ENCODE measurements at regions not wholly inside any gene's neighbourhood (a gene's known extent, or its start where the extent isn't known, plus 50 kb on each side); places are given as distances from the start of the nearest gene placed in this dataset.

DNA sequence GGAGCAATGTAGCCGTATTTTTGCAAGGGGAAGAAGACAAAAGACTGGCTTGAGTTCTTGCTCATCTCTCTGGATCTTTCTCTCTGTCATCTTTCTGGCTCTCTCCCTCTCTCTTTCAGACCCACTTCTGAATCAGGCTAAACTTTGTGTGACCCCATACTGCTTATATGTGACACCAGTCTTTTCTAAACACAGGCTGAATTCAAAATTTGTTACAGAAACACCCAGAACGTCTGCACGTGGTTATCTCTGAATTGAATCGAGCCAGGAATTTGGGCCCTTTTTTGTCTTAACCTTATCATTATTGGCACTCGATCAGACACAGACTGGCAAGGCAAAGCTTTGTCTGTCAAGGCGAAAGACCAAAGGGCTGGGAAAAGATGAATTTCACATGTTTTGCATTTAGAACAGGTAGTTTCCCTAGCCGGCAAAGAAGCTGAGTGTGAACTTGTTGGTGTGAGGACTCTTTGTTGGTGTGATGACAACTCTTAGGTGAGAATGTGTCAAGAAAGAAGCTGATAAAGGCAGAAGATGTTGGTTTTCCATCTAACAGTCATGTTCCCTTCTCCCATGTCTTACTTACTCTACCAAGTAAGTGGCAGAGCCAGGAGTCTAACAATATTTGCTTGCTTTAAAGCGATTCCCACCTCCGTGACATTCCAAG, 150.2 kb upstream of the RFLNA start:
- H3K36me3 ChIP-seq (ENCODE audit: insufficient read depth, low read length) = no peaks in the 10 kb centered on the region
- H3K79me2 ChIP-seq (ENCODE audit: insufficient read depth, low read length) = no peaks in the 10 kb centered on the region
- H3K4me1 ChIP-seq (ENCODE audit: insufficient read depth, low read length) = no peaks in the 10 kb centered on the region
- H4K20me1 ChIP-seq (ENCODE audit: insufficient read depth, low read length) = no peaks in the 10 kb centered on the region
- no peak overlapping the region for H3K4me3 ChIP-seq (ENCODE audit: insufficient read depth, low read length)
- H3K27me3 ChIP-seq (ENCODE audit: insufficient read depth, low read length) = peaks cover 5% of the 10 kb centered on the region
- no peak overlapping the region for H2AFZ ChIP-seq (ENCODE audit: low read length)
- no peak overlapping the region for H3K27ac ChIP-seq (ENCODE audit: low read depth, low read length)
- H3K4me2 ChIP-seq (ENCODE audit: insufficient read depth, low read length) = no peak overlapping the region
- TF ChIP-seq, protein P1, sequence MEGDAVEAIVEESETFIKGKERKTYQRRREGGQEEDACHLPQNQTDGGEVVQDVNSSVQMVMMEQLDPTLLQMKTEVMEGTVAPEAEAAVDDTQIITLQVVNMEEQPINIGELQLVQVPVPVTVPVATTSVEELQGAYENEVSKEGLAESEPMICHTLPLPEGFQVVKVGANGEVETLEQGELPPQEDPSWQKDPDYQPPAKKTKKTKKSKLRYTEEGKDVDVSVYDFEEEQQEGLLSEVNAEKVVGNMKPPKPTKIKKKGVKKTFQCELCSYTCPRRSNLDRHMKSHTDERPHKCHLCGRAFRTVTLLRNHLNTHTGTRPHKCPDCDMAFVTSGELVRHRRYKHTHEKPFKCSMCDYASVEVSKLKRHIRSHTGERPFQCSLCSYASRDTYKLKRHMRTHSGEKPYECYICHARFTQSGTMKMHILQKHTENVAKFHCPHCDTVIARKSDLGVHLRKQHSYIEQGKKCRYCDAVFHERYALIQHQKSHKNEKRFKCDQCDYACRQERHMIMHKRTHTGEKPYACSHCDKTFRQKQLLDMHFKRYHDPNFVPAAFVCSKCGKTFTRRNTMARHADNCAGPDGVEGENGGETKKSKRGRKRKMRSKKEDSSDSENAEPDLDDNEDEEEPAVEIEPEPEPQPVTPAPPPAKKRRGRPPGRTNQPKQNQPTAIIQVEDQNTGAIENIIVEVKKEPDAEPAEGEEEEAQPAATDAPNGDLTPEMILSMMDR (IDR thresholded peaks at IDR 0.05; ENCODE audit: extremely low read depth, low read depth, low read length) = no peak
- no peak for DNase-seq (ENCODE audit: insufficient read length, low spot score, missing footprints)
- no peaks in the 10 kb centered on the region for H3K9me3 ChIP-seq (ENCODE audit: low read depth, low read length)

GRCh38 chr12:124147027-124147426, 147.9 kb upstream of the RFLNA start:
- peaks cover 5% of the 10 kb centered on the region for H3K27me3 ChIP-seq (ENCODE audit: insufficient read depth, low read length)

DNA sequence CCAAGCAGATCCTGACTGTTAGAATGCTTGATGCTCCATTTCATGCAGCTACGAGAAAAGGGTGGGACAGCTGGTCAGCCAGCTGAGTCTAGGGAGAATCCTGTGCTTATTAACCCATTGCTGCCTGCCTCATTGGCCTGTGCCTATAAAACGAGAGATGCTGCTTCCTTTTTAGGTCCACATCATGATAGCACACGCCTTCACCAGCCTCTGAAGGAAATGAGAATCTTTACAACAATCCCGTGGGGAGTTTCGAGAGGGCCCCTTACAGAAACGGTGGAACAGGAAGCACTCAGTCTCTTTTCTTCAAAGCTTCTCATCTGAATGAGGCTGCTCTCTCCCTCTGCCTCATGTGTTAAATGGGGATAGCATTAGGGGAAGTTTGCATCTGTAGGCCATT, 147.3 kb upstream of the RFLNA start:
- H3K36me3 ChIP-seq (ENCODE audit: insufficient read depth, low read length) = no peaks in the 10 kb centered on the region
- H4K20me1 ChIP-seq (ENCODE audit: insufficient read depth, low read length) = no peaks in the 10 kb centered on the region
- no peak overlapping the region for H2AFZ ChIP-seq (ENCODE audit: low read length)
- H3K4me2 ChIP-seq (ENCODE audit: insufficient read depth, low read length) = no peak overlapping the region
- H3K9me3 ChIP-seq (ENCODE audit: low read depth, low read length) = no peaks in the 10 kb centered on the region
- H3K79me2 ChIP-seq (ENCODE audit: insufficient read depth, low read length) = no peaks in the 10 kb centered on the region
- no peak for DNase-seq (ENCODE audit: insufficient read length, low spot score, missing footprints)
- H3K27ac ChIP-seq (ENCODE audit: low read depth, low read length) = no peak overlapping the region
- H3K4me3 ChIP-seq (ENCODE audit: insufficient read depth, low read length) = no peak overlapping the region
- H3K27me3 ChIP-seq (ENCODE audit: insufficient read depth, low read length) = peaks cover 5% of the 10 kb centered on the region
- TF ChIP-seq, protein P1 (IDR thresholded peaks at IDR 0.05; ENCODE audit: extremely low read depth, low read depth, low read length) = no peak
- no peaks in the 10 kb centered on the region for H3K4me1 ChIP-seq (ENCODE audit: insufficient read depth, low read length)

More at GRCh38 chr12:124147027-124147426, 147.9 kb upstream of the RFLNA start:
- TF ChIP-seq, protein P1 (IDR thresholded peaks at IDR 0.05; ENCODE audit: extremely low read depth, low read depth, low read length) = no peak
- Histone ChIP-seq H3K27ac (ENCODE audit: low read depth, low read length) (no peak overlapping the region), H3K4me2 (ENCODE audit: insufficient read depth, low read length) (no peak overlapping the region), H3K79me2 (ENCODE audit: insufficient read depth, low read length) (no peaks in the 10 kb centered on the region), H3K9me3 (ENCODE audit: low read depth, low read length) (no peaks in the 10 kb centered on the region), H3K4me3 (ENCODE audit: insufficient read depth, low read length) (no peak overlapping the region), H3K4me1 (ENCODE audit: insufficient read depth, low read length) (no peaks in the 10 kb centered on the region), H4K20me1 (ENCODE audit: insufficient read depth, low read length) (no peaks in the 10 kb centered on the region), H2AFZ (ENCODE audit: low read length) (no peak overlapping the region), H3K36me3 (ENCODE audit: insufficient read depth, low read length) (no peaks in the 10 kb centered on the region)
- DNase-seq (ENCODE audit: insufficient read length, low spot score, missing footprints) = no peak

DNA sequence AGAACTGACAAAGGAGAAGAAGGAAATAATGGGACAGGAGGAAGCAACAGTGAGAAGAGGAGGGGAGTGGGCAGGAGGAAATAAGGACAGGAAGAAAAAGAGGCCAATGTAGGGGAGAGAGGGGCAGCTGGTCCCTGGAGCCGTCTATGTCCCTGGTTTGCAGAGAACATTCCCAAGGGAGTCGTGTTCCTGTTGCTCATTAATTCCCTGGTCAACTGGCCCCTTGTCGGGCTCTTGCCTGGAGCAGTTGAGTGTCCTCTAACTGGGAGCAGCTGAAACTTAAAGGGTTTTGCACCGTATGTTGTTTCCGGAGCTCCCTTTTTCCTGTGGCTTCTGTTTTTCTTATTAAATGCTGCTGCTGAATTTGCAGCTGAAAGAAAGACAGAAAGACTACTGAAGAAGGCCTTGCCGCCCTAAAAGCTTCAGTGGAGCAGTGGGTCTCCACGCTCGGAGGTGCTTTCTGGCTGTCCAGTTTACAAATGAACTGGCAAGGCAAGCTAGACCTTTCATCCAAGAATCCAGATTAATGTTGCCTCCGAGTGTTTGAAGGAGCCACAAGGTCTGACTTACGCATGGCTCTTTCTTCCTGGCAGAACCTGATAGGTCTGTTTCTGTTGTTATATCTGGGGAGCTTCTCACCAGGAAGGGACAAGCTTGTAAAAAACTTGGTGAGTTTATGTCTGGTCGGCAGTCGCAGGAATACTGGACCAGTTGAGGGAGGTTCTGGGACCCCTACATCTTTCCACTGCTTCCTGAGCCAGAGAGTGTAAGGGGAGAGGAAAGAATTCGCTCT, 146.2 kb upstream of the RFLNA start:
- Histone ChIP-seq H3K27me3 (ENCODE audit: insufficient read depth, low read length) (peaks cover 5% of the 10 kb centered on the region), H3K4me3 (ENCODE audit: insufficient read depth, low read length) (no peak overlapping the region), H3K4me2 (ENCODE audit: insufficient read depth, low read length) (no peak overlapping the region), H4K20me1 (ENCODE audit: insufficient read depth, low read length) (no peaks in the 10 kb centered on the region), H3K79me2 (ENCODE audit: insufficient read depth, low read length) (no peaks in the 10 kb centered on the region), H3K9me3 (ENCODE audit: low read depth, low read length) (no peaks in the 10 kb centered on the region), H3K36me3 (ENCODE audit: insufficient read depth, low read length) (no peaks in the 10 kb centered on the region), H3K4me1 (ENCODE audit: insufficient read depth, low read length) (no peaks in the 10 kb centered on the region), H2AFZ (ENCODE audit: low read length) (no peak overlapping the region), H3K27ac (ENCODE audit: low read depth, low read length) (no peak overlapping the region)
- no peak for DNase-seq (ENCODE audit: insufficient read length, low spot score, missing footprints)
- TF ChIP-seq, protein P1 (IDR thresholded peaks at IDR 0.05; ENCODE audit: extremely low read depth, low read depth, low read length) = no peak
